ENCODE measurements at regions not wholly inside any gene's neighbourhood (a gene's known extent, or its start where the extent isn't known, plus 50 kb on each side); places are given as distances from the start of the nearest gene placed in this dataset.

DNA sequence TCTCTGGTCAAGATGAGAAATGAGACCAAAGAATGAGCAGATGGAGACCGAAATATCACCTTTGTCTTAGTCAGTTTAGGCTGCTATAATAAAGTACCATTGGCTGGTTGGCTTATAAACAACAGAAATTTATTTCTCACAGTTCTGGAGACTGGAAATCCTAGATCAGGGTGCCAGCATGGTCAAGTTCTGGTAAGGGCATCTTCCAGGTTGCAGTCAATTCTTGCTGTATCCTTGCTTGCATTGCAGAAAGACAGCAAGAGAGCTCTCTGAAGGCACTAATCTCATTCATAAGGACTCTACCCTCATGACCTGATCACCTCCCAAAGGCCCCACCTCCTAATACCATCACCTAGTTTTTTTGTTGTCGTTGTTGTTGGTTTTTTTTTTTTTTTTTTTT is 52.7 kb upstream of the MKLN1 start:
- TF ChIP-seq, protein P1, sequence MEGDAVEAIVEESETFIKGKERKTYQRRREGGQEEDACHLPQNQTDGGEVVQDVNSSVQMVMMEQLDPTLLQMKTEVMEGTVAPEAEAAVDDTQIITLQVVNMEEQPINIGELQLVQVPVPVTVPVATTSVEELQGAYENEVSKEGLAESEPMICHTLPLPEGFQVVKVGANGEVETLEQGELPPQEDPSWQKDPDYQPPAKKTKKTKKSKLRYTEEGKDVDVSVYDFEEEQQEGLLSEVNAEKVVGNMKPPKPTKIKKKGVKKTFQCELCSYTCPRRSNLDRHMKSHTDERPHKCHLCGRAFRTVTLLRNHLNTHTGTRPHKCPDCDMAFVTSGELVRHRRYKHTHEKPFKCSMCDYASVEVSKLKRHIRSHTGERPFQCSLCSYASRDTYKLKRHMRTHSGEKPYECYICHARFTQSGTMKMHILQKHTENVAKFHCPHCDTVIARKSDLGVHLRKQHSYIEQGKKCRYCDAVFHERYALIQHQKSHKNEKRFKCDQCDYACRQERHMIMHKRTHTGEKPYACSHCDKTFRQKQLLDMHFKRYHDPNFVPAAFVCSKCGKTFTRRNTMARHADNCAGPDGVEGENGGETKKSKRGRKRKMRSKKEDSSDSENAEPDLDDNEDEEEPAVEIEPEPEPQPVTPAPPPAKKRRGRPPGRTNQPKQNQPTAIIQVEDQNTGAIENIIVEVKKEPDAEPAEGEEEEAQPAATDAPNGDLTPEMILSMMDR (IDR thresholded peaks at IDR 0.05) = no peak
- TF ChIP-seq ZFX (IDR thresholded peaks at IDR 0.05; ENCODE audit: borderline replicate concordance) = no peak
- no peak overlapping the region for H3K27ac ChIP-seq

GRCh38 chr7:131276190-131276589 is 51.5 kb upstream of the MKLN1 start:
- TF ChIP-seq, protein P1 (IDR thresholded peaks at IDR 0.05) = no peak
- no peak for TF ChIP-seq ZFX (IDR thresholded peaks at IDR 0.05; ENCODE audit: borderline replicate concordance)
- H3K27ac ChIP-seq = no peak overlapping the region

- TF ChIP-seq, protein P1 (IDR thresholded peaks at IDR 0.05) = no peak
- no peak for TF ChIP-seq ZFX (IDR thresholded peaks at IDR 0.05; ENCODE audit: borderline replicate concordance)
- no peak overlapping the region for H3K27ac ChIP-seq
Observed at GRCh38 chr7:131276748-131277147, 50.9 kb upstream of the MKLN1 start.

All from 22Rv1 (cell line).